Retinal pigment epithelial cell (primary cell): ENCODE measurements at regions not wholly inside any gene's neighbourhood (a gene's known extent, or its start where the extent isn't known, plus 50 kb on each side); places are given as distances from the start of the nearest gene placed in this dataset.
"Not testable (repeated sequence)": the region's sequence is repeated elsewhere in the genome, so short reads cannot be mapped to it uniquely, and the experiment has no call there.

Experiments used
- DNase-seq: peaks from one replicate; pipeline ENCODE4 v3.0.0-alpha.2; 2010; ENCODE audit warnings: low read depth
- H3K4me3 ChIP-seq: 2 replicates; pipeline ENCODE4 v1.5.1; 2011; ENCODE audit warnings: mild to moderate bottlenecking, low read length, control low read depth, moderate library complexity
- CTCF ChIP-seq: conservative IDR thresholded peaks from 2 replicates; pipeline ENCODE4 v1.5.1; 2011; ENCODE audit warnings: low read depth, low read length, control low read depth, inconsistent platforms

GRCh38 chr11:98766903-98767302 lies 253.8 kb upstream of the CNTN5 start:
- DNase-seq: no peak
- no peak for TF ChIP-seq CTCF
- H3K4me3 ChIP-seq: no peak overlapping the region

- not testable (repeated sequence) for DNase-seq, H3K4me3 ChIP-seq
Measured at GRCh38 chr11:98770046-98770445, 250.7 kb upstream of the CNTN5 start.

GRCh38 chr11:98771791-98772190 lies 249.0 kb upstream of the CNTN5 start:
- H3K4me3 ChIP-seq: no peak overlapping the region
- TF ChIP-seq CTCF: no peak
- no peak for DNase-seq

GRCh38 chr11:98772893-98773292 lies 247.9 kb upstream of the CNTN5 start:
- no peak for TF ChIP-seq CTCF
- H3K4me3 ChIP-seq: no peak overlapping the region
- no peak for DNase-seq

GRCh38 chr11:98793276-98793675 lies 227.5 kb upstream of the CNTN5 start:
- TF ChIP-seq CTCF: no peak
- no peak for DNase-seq
- H3K4me3 ChIP-seq: no peak overlapping the region

- TF ChIP-seq CTCF: no peak
Measured at GRCh38 chr11:98798333-98798732, 222.4 kb upstream of the CNTN5 start.

GRCh38 chr11:98800696-98801095 lies 220.1 kb upstream of the CNTN5 start:
- DNase-seq: no peak
- TF ChIP-seq CTCF: no peak
- no peak overlapping the region for H3K4me3 ChIP-seq

More at GRCh38 chr11:98798333-98798732, 222.4 kb upstream of the CNTN5 start:
- DNase-seq: no peak
- H3K4me3 ChIP-seq: no peak overlapping the region

- no peak overlapping the region for H3K4me3 ChIP-seq
- no peak for TF ChIP-seq CTCF
Measured at GRCh38 chr11:98828986-98829708, 191.6 kb upstream of the CNTN5 start.

More at GRCh38 chr11:98828986-98829708, 191.6 kb upstream of the CNTN5 start:
- no peak for DNase-seq
